Gastrocnemius medialis (tissue), 4 donors: ENCODE measurements at regions not wholly inside any gene's neighbourhood (a gene's known extent, or its start where the extent isn't known, plus 50 kb on each side); places are given as distances from the start of the nearest gene placed in this dataset.

ENCODE experiments used
- ATAC-seq, 2 donors: fragments of 150-250 bp; one replicate each; pipeline ENCODE4 v1.9.1; 2016
- DNase-seq, 2 donors: peaks; one replicate each; pipeline ENCODE4 v3.0.0-alpha.2; 2019
- H3K27ac ChIP-seq, 4 donors: fragments of 200-600 bp; sonication (generic); 1 replicate in 1 of 4; 2 replicates in 3 of 4; pipeline ENCODE4 v1.5.1; 2016 to 2018; ENCODE audit warnings: mild to moderate bottlenecking in 2 of 4, moderate library complexity in 1 of 4
- H3K27me3 ChIP-seq, 3 donors: fragments of 200-600 bp; sonication (generic) in 2 of 3; 1 replicate in 1 of 3; 2 replicates in 2 of 3; pipeline versions ENCODE4 v1.5.1 to v1.6.0; 2016 to 2019; ENCODE audit warnings: mild to moderate bottlenecking in 1 of 3, moderate library complexity in 1 of 3
- H3K36me3 ChIP-seq, 2 donors: fragments of 200-600 bp; sonication (generic) in 1 of 2; one replicate each; pipeline ENCODE4 v1.5.1; 2017 to 2018
- H3K4me1 ChIP-seq, 2 donors: fragments of 200-600 bp; sonication (generic) in 1 of 2; one replicate each; pipeline ENCODE4 v1.5.1; 2016 to 2017; ENCODE audit warnings: mild to moderate bottlenecking in 2 of 2
- H3K4me3 ChIP-seq, 4 donors: fragments of 200-600 bp; sonication (generic) in 3 of 4; 1 replicate in 1 of 4; 2 replicates in 3 of 4; pipeline ENCODE4 v1.5.1; 2016 to 2019; ENCODE audit warnings: mild to moderate bottlenecking in 2 of 4
- H3K9me3 ChIP-seq, 3 donors: fragments of 200-600 bp; sonication (generic) in 2 of 3; 1 replicate in 1 of 3; 2 replicates in 2 of 3; pipeline ENCODE4 v1.5.1; 2016 to 2019
- POLR2A ChIP-seq, 2 donors: fragments of 450-650 bp; IDR thresholded peaks; one replicate each; pipeline ENCODE4 v1.6.1; 2017; ENCODE audit warnings: antibody characterized with exemption in 2 of 2, mild to moderate bottlenecking in 2 of 2, moderate library complexity in 2 of 2
- in situ Hi-C, 4 donors: fragments of 200-750 bp; cut with MboI; loops; one replicate each; pipeline versions ENCODE4 v1.15.0 to v1.8.0; 2017; ENCODE audit warnings: low sequenced_read_pairs in 4 of 4
- intact Hi-C: fragments of 100-400 bp; cut with DNase I; formaldehyde crosslinking; loops from one replicate; pipeline ENCODE4 v1.15.1; 2023; ENCODE audit warnings: low total_unique reads
- TF ChIP-seq, protein P1 (sequence below), 5 experiments: fragments of 450-650 bp in 3 of 5; fragments of 200-600 bp in 2 of 5; sonication (generic) in 2 of 5; IDR thresholded peaks in 4 of 5; conservative IDR thresholded peaks in 1 of 5; 1 replicate in 4 of 5; 2 replicates in 1 of 5; pipeline ENCODE4 v1.5.1; 2016 to 2019; ENCODE audit warnings: antibody characterized with exemption in 5 of 5, mild to moderate bottlenecking in 3 of 5, moderate library complexity in 3 of 5

DNA sequence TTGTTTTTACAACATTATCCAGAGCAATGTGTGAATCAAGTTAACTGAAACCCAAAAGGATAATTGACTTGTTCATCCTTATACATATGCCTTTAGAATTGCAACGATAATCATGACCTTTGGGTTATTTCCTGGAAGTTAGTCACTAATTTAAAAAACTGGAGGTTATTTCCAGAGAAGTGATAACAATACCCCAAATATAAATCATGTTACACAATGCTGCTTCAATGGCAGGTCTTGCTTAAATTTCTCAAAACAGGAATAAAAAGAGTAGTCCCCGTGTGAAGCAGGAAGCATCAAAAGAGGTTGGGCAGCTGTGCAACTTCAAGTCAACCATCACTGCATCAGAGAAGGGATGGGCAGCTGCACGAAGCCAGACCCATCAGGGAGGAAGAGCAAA, 134.4 kb downstream of the EFNB2 start:
- in situ Hi-C loops (no loop called here), intact Hi-C loops (no loop called here)
- Histone ChIP-seq H3K27me3 (no peaks in the 10 kb centered on the region), H3K27ac (no peak overlapping the region), H3K9me3 (no peaks in the 10 kb centered on the region), H3K4me1 (no peaks in the 10 kb centered on the region), H3K36me3 (no peaks in the 10 kb centered on the region), H3K4me3 (no peak overlapping the region)
- TF ChIP-seq, protein P1, sequence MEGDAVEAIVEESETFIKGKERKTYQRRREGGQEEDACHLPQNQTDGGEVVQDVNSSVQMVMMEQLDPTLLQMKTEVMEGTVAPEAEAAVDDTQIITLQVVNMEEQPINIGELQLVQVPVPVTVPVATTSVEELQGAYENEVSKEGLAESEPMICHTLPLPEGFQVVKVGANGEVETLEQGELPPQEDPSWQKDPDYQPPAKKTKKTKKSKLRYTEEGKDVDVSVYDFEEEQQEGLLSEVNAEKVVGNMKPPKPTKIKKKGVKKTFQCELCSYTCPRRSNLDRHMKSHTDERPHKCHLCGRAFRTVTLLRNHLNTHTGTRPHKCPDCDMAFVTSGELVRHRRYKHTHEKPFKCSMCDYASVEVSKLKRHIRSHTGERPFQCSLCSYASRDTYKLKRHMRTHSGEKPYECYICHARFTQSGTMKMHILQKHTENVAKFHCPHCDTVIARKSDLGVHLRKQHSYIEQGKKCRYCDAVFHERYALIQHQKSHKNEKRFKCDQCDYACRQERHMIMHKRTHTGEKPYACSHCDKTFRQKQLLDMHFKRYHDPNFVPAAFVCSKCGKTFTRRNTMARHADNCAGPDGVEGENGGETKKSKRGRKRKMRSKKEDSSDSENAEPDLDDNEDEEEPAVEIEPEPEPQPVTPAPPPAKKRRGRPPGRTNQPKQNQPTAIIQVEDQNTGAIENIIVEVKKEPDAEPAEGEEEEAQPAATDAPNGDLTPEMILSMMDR (IDR thresholded peaks at IDR 0.05 in 4 of 5, conservative IDR thresholded peaks at IDR 0.05 in 1 of 5), result no peak
- no peak for TF ChIP-seq POLR2A (IDR thresholded peaks at IDR 0.05)
- DNase-seq (no peak), ATAC-seq (no peak)

DNA sequence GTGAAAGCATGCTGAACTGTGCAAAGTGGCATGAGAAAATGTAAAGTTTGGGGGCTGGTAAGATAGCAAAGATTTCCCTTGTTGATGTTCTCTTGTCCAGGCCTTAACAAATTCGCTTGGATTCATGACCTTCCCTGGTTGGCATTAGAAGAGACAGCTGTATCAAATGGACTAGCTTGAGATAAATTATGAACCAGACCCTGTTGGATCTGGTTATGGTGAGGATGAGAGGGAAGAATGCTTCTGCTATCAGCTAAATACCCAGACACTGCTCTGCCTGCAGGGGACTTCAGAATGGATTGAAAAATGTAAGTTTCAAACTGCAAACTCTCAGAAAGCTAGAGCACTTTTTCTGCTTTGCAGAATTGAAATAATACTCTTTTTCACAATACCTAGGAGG, 135.2 kb downstream of the EFNB2 start:
- no peaks in the 10 kb centered on the region for H3K4me1 ChIP-seq
- H3K27me3 ChIP-seq, result no peaks in the 10 kb centered on the region
- DNase-seq (no peak), ATAC-seq (no peak)
- no peak for TF ChIP-seq POLR2A (IDR thresholded peaks at IDR 0.05)
- TF ChIP-seq, protein P1 (IDR thresholded peaks at IDR 0.05 in 4 of 5, conservative IDR thresholded peaks at IDR 0.05 in 1 of 5), result no peak
- H3K36me3 ChIP-seq, result no peaks in the 10 kb centered on the region
- no peak overlapping the region for H3K4me3 ChIP-seq
- H3K9me3 ChIP-seq, result no peaks in the 10 kb centered on the region
- in situ Hi-C loops (no loop called here), intact Hi-C loops (no loop called here)
- H3K27ac ChIP-seq, result no peak overlapping the region

GRCh38 chr13:106398289-106398688, 137.2 kb downstream of the EFNB2 start:
- in situ Hi-C loops, result no loop called here
- Histone ChIP-seq H3K9me3 (no peaks in the 10 kb centered on the region), H3K4me3 (no peak overlapping the region), H3K36me3 (no peaks in the 10 kb centered on the region), H3K27ac (no peak overlapping the region), H3K27me3 (no peaks in the 10 kb centered on the region), H3K4me1 (no peaks in the 10 kb centered on the region)
- ATAC-seq, result no peak
- intact Hi-C loops, result no loop called here
- no peak for DNase-seq
- TF ChIP-seq, protein P1 (IDR thresholded peaks at IDR 0.05 in 4 of 5, conservative IDR thresholded peaks at IDR 0.05 in 1 of 5), result no peak
- no peak for TF ChIP-seq POLR2A (IDR thresholded peaks at IDR 0.05)

DNA sequence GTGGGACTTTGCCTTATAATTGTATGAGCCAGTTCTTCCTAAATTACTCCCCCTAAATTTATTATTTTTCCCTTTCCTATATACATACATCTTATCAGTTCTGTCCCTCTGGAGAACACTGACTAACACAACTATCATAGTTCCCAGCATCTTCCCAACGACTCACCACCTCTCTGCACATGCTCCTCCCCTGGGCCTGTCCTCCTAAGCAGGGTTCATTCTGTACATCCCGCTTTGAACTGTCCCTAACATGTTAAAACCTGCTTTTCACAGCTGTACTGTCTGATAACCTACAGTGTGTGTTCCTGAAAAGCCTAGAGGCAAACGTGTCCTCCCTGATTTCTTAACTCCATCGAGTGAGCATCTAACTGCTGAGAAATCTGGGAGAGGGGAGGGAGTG, 141.7 kb downstream of the EFNB2 start:
- Histone ChIP-seq H3K4me1 (no peaks in the 10 kb centered on the region), H3K27me3 (no peaks in the 10 kb centered on the region), H3K36me3 (no peaks in the 10 kb centered on the region), H3K4me3 (no peak overlapping the region), H3K27ac (no peak overlapping the region), H3K9me3 (no peaks in the 10 kb centered on the region)
- TF ChIP-seq, protein P1 (IDR thresholded peaks at IDR 0.05 in 4 of 5, conservative IDR thresholded peaks at IDR 0.05 in 1 of 5), result no peak
- no peak for TF ChIP-seq POLR2A (IDR thresholded peaks at IDR 0.05)
- in situ Hi-C loops, result no loop called here
- intact Hi-C loops, result no loop called here
- no peak for ATAC-seq
- DNase-seq, result no peak

- in situ Hi-C loops, result no loop called here
- intact Hi-C loops, result no loop called here
- TF ChIP-seq POLR2A (IDR thresholded peaks at IDR 0.05), result no peak
- TF ChIP-seq, protein P1 (IDR thresholded peaks at IDR 0.05 in 4 of 5, conservative IDR thresholded peaks at IDR 0.05 in 1 of 5), result no peak
- Histone ChIP-seq H3K27ac (no peak overlapping the region), H3K36me3 (no peaks in the 10 kb centered on the region), H3K4me1 (no peaks in the 10 kb centered on the region), H3K27me3 (no peaks in the 10 kb centered on the region), H3K9me3 (no peaks in the 10 kb centered on the region), H3K4me3 (no peak overlapping the region)
- DNase-seq, result no peak
- ATAC-seq, result no peak
Measured at GRCh38 chr13:106391681-106392080, 143.8 kb downstream of the EFNB2 start.
